SH-SY5Y (cell line): ENCODE measurements at regions not wholly inside any gene's neighbourhood (a gene's known extent, or its start where the extent isn't known, plus 50 kb on each side); places are given as distances from the start of the nearest gene placed in this dataset.

ENCODE experiments used
- GATA2 ChIP-seq: IDR thresholded peaks from 2 replicates; pipeline ENCODE4 v1.6.1; 2011; ENCODE audit warnings: mild to moderate bottlenecking, low read depth, low read length
- GATA3 ChIP-seq: IDR thresholded peaks from 2 replicates; pipeline ENCODE4 v1.6.1; 2011; ENCODE audit warnings: low read depth, mild to moderate bottlenecking, low read length, moderate library complexity

DNA sequence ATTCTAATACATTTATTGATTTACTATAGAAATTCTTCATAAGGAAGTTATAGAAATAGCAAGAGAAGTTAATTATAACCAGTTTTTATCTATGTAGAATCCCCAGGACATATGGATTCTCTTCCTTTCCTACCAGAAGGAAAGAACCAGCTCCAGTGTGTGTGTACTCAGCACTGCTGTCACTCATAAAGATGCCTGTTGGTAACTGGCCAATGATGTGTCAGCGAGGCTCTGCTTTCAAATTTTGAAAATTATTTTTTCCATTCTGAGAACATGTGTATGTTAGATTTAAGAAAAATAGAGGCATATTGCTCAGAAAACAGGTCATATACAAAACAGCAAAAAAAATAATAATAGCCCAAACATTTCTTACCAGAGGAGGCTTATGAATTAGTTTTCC, 814.8 kb upstream of the IGFBP7 start:
- TF ChIP-seq GATA2, result no peak
- no peak for TF ChIP-seq GATA3
